GM12878 (cell line): ENCODE measurements at regions not wholly inside any gene's neighbourhood (a gene's known extent, or its start where the extent isn't known, plus 50 kb on each side); places are given as distances from the start of the nearest gene placed in this dataset.

ENCODE experiments used
- ATAC-seq: fragments of 200-7000 bp; cut with Tn5 transposase; 3 replicates; pipeline ENCODE4 v1.9.1; 2020; ENCODE audit warnings: mild to moderate bottlenecking, moderate library complexity
- BruUV-seq: library from RNA; stranded (reverse); fragments of 400-500 nt; replicated peaks from 2 replicates; lab custom pipeline; 2021; lab: Mats Ljungman, UMichigan
- CTCF ChIA-PET: fragments of 300-600 bp; sonication (Branson Sonifier 250); formaldehyde crosslinking; extraction: SDS; loops from one replicate; lab custom pipeline; 2021; ENCODE audit warnings: inconsistent platforms; lab: Yijun Ruan, JAX
- POLR2A ChIA-PET: fragments of 350-600 bp; formaldehyde crosslinking; extraction: SDS; loops from one replicate; lab custom pipeline; 2021; ENCODE audit warnings: inconsistent platforms; lab: Charles Lee
- RAD21 ChIA-PET: fragments of 300-600 bp; sonication (Branson Sonifier 250); formaldehyde crosslinking; loops from one replicate; lab custom pipeline; 2023; ENCODE audit warnings: antibody characterized with exemption; ENCODE audit not compliant: unreplicated experiment; lab: Charles Lee
- SMC1A ChIA-PET: fragments of 300-600 bp; sonication (Branson Sonifier 250); formaldehyde crosslinking; loops from one replicate; lab custom pipeline; 2023; ENCODE audit not compliant: unreplicated experiment, uncharacterized antibody; lab: Charles Lee
- DNase-seq: peaks from one replicate; pipeline ENCODE4 v3.0.0-alpha.2; 2011; ENCODE audit warnings: low read depth, low spot score
- FAIRE-seq: peaks from 3 replicates; lab custom pipeline; 2011; peaks lifted over from hg19 to GRCh38; lab: Jason Lieb, UNC
- H2AFZ ChIP-seq: 2 replicates; pipeline ENCODE4 v1.6.0; 2011; ENCODE audit warnings: low read depth, low read length, control low read depth; ENCODE audit not compliant: control insufficient read depth
- H3K27ac ChIP-seq: 2 replicates; pipeline ENCODE4 v1.5.1; 2011; ENCODE audit warnings: control low read depth; ENCODE audit not compliant: control insufficient read depth, insufficient read depth
- H3K27me3 ChIP-seq, 2 experiments: replicated peaks in 1 of 2; 2 replicates each; pipeline versions ENCODE4 v1.6.0 to v1.6.1; 2011; ENCODE audit warnings: low read length in 1 of 2; ENCODE audit not compliant: control insufficient read depth in 2 of 2, insufficient read depth in 2 of 2
- H3K36me3 ChIP-seq, 2 experiments: 2 replicates each; pipeline ENCODE4 v1.5.1; 2011; ENCODE audit warnings: low read length in 1 of 2; ENCODE audit not compliant: control insufficient read depth in 2 of 2, insufficient read depth in 2 of 2
- H3K4me1 ChIP-seq: 2 replicates; pipeline ENCODE4 v1.6.1; 2011; ENCODE audit warnings: mild to moderate bottlenecking, low read length, moderate library complexity, mixed read lengths; ENCODE audit not compliant: control insufficient read depth, insufficient read depth
- H3K4me2 ChIP-seq: 2 replicates; pipeline ENCODE4 v1.6.0; 2011; ENCODE audit warnings: control low read depth; ENCODE audit not compliant: control insufficient read depth, insufficient read depth
- H3K4me3 ChIP-seq: fragments of 200-600 bp; sonication (generic); 2 replicates; pipeline ENCODE4 v1.5.1; 2016
- H3K79me2 ChIP-seq: 2 replicates; pipeline ENCODE4 v1.6.0; 2011; ENCODE audit warnings: low read length; ENCODE audit not compliant: control insufficient read depth, insufficient read depth
- H3K9ac ChIP-seq: 2 replicates; pipeline ENCODE4 v1.8.0; 2011; ENCODE audit warnings: low read length, control low read depth, mixed read lengths; ENCODE audit not compliant: control insufficient read depth, insufficient read depth
- H3K9me3 ChIP-seq: replicated peaks from 3 replicates; pipeline ENCODE4 v1.5.1; 2011; ENCODE audit warnings: mild to moderate bottlenecking, low read length; ENCODE audit not compliant: control insufficient read depth, insufficient read depth
- H4K20me1 ChIP-seq: 2 replicates; pipeline ENCODE4 v1.6.0; 2011; ENCODE audit not compliant: control insufficient read depth, insufficient read depth
- BRCA1 ChIP-seq: IDR thresholded peaks from 2 replicates; pipeline ENCODE4 v1.6.1; 2011; ENCODE audit warnings: low read depth, low read length, improper control_type of control experiment
- E2F8 ChIP-seq: fragments of 450-650 bp; IDR thresholded peaks from 2 replicates; pipeline ENCODE4 v1.6.1; 2018; ENCODE audit warnings: mild to moderate bottlenecking, low read depth, moderate library complexity; ENCODE audit not compliant: partially characterized antibody
- EED ChIP-seq: sonication (generic); IDR thresholded peaks from 2 replicates; pipeline ENCODE4 v1.6.1; 2016; ENCODE audit warnings: antibody characterized with exemption, low read depth
- EP300 ChIP-seq, 2 experiments: fragments of 150-350 bp in 1 of 2; IDR thresholded peaks; 2 replicates each; pipeline ENCODE4 v1.6.1; 2011 to 2012; ENCODE audit warnings: low read depth in 2 of 2, low read length in 2 of 2, borderline replicate concordance in 1 of 2, improper control_type of control experiment in 1 of 2, inconsistent platforms in 1 of 2; ENCODE audit not compliant: control insufficient read depth in 1 of 2
- KLF5 ChIP-seq: fragments of 450-650 bp; IDR thresholded peaks from 2 replicates; pipeline ENCODE4 v1.6.1; 2014; ENCODE audit warnings: mild to moderate bottlenecking; ENCODE audit not compliant: partially characterized antibody
- SMAD1 ChIP-seq: fragments of 450-650 bp; IDR thresholded peaks from 2 replicates; pipeline ENCODE4 v1.6.1; 2018; ENCODE audit warnings: mild to moderate bottlenecking, low read depth; ENCODE audit not compliant: partially characterized antibody
- SPI1 ChIP-seq: IDR thresholded peaks from 2 replicates; pipeline ENCODE4 v1.6.1; 2011; ENCODE audit warnings: low read depth, mild to moderate bottlenecking, low read length, moderate library complexity, borderline replicate concordance; ENCODE audit not compliant: insufficient read depth
- SREBF1 ChIP-seq: IDR thresholded peaks from 2 replicates; pipeline ENCODE4 v1.6.1; 2012; ENCODE audit warnings: mild to moderate bottlenecking, low read length
- TCF3 ChIP-seq: IDR thresholded peaks from 2 replicates; pipeline ENCODE4 v1.6.1; 2012; ENCODE audit warnings: low read depth, mild to moderate bottlenecking, low read length, borderline replicate concordance; ENCODE audit not compliant: insufficient read depth
- TCF7 ChIP-seq: IDR thresholded peaks from 2 replicates; pipeline ENCODE4 v1.6.1; 2014; ENCODE audit warnings: antibody characterized with exemption, borderline replicate concordance
- YBX1 ChIP-seq: fragments of 450-650 bp; IDR thresholded peaks from 2 replicates; pipeline ENCODE4 v1.6.1; 2016; ENCODE audit warnings: antibody characterized with exemption
- WGBS: methylation state at CpG from one replicate; pipeline ENCODE4 v1.1.6; 2016; ENCODE audit warnings: low lambda C conversion rate; ENCODE audit not compliant: insufficient replicate concordance, insufficient coverage; ENCODE audit errors: missing lambda C conversion rate; 5-methylcytosine and 5-hydroxymethylcytosine counted together
- in situ Hi-C: fragments of 300-500 bp; cut with MboI; formaldehyde crosslinking; loops from 9 replicates; pipeline ENCODE4 v1.14.3; 2018; ENCODE audit warnings: mixed read lengths
- intact Hi-C: fragments of 100-400 bp; cut with micrococcal nuclease; formaldehyde crosslinking; loops from one replicate; pipeline ENCODE4 v1.14.2; 2022; ENCODE audit not compliant: unreplicated experiment
- TF ChIP-seq, protein P1 (sequence below): fragments of 450-650 bp; IDR thresholded peaks from 2 replicates; pipeline ENCODE4 v1.6.1; 2014; ENCODE audit warnings: mild to moderate bottlenecking

GRCh38 chr4:108369035-108369655 is 200.4 kb upstream of the LEF1 start:
- POLR2A ChIA-PET, result no interaction called here
- Histone ChIP-seq H3K9me3 (no peaks in the 10 kb centered on the region), H3K27ac (no peak overlapping the region), H4K20me1 (no peaks in the 10 kb centered on the region), H3K27me3 (peaks cover 1 to 2% of the 10 kb centered on the region in 2 experiments; a peak in 3 of 4 replicates), H3K79me2 (no peaks in the 10 kb centered on the region), H3K9ac (no peak overlapping the region), H3K4me3 (no peak overlapping the region), H3K4me2 (no peak overlapping the region), H3K4me1 (no peaks in the 10 kb centered on the region), H3K36me3 (no peaks in the 10 kb centered on the region), H2AFZ (no peak overlapping the region)
- CTCF ChIA-PET, result no interaction called here
- RAD21 ChIA-PET, result no interaction called here
- in situ Hi-C loops, result no loop called here
- intact Hi-C loops, result no loop called here
- FAIRE-seq (no peak), ATAC-seq (no peak), DNase-seq (no peak)
- WGBS, result 21% methylated on average over 5 of the region's 5 CpGs
- SMC1A ChIA-PET, result interaction anchor here (1.1 kb wide), 1 partner anchor 15 kb away, joined by 3 read pairs; no protein-coding TSS in a partner anchor
- BruUV-seq, result no TSS peak
- TF ChIP-seq, protein P1, sequence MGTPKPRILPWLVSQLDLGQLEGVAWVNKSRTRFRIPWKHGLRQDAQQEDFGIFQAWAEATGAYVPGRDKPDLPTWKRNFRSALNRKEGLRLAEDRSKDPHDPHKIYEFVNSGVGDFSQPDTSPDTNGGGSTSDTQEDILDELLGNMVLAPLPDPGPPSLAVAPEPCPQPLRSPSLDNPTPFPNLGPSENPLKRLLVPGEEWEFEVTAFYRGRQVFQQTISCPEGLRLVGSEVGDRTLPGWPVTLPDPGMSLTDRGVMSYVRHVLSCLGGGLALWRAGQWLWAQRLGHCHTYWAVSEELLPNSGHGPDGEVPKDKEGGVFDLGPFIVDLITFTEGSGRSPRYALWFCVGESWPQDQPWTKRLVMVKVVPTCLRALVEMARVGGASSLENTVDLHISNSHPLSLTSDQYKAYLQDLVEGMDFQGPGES, result no peak
- TF ChIP-seq SPI1, result no peak

GRCh38 chr4:108367751-108368150 is 199.0 kb upstream of the LEF1 start:
- H3K36me3 ChIP-seq, result no peaks in the 10 kb centered on the region
- no peak overlapping the region for H3K4me3 ChIP-seq
- 0% methylated on average over 2 of the region's 2 CpGs for WGBS
- ChIA-PET RAD21 (interaction anchor here (1.0 kb wide), 1 partner anchor 338 kb away, joined by 3 read pairs; no protein-coding TSS in a partner anchor), POLR2A (no interaction called here), CTCF (no interaction called here), SMC1A (interaction anchor here (0.6 kb wide), 1 partner anchor 158 kb away, joined by 3 read pairs; no protein-coding TSS in a partner anchor)
- H3K4me1 ChIP-seq, result no peaks in the 10 kb centered on the region
- no peak overlapping the region for H3K27ac ChIP-seq
- H3K27me3 ChIP-seq, result peaks cover 1 to 2% of the 10 kb centered on the region in 2 experiments; a peak in 3 of 4 replicates
- H3K9ac ChIP-seq, result no peak overlapping the region
- in situ Hi-C loops, result no loop called here
- ATAC-seq (no peak), FAIRE-seq (no peak), DNase-seq (no peak)
- no TSS peak for BruUV-seq
- no peak overlapping the region for H2AFZ ChIP-seq
- H3K4me2 ChIP-seq, result no peak overlapping the region
- intact Hi-C loops, result no loop called here
- no peaks in the 10 kb centered on the region for H4K20me1 ChIP-seq
- no peaks in the 10 kb centered on the region for H3K9me3 ChIP-seq
- H3K79me2 ChIP-seq, result no peaks in the 10 kb centered on the region
- TF ChIP-seq BRCA1 (no peak), SMAD1 (no peak), E2F8 (no peak), EED (no peak), SREBF1 (no peak), TCF7 (no peak), EP300 (IDR thresholded peaks at IDR 0.05; ENCODE audit: borderline replicate concordance in 1 of 2, control insufficient read depth in 1 of 2, low read depth in 2 of 2, low read length in 2 of 2) (no peak), KLF5 (no peak), TCF3 (no peak), YBX1 (no peak)
